Adrenal gland (tissue), 5 donors: ENCODE measurements at regions not wholly inside any gene's neighbourhood (a gene's known extent, or its start where the extent isn't known, plus 50 kb on each side); places are given as distances from the start of the nearest gene placed in this dataset.

Experiments
- POLR2A ChIP-seq, 2 donors: fragments of 450-650 bp; IDR thresholded peaks; one replicate each; pipeline ENCODE4 v1.6.1; 2017; ENCODE audit warnings: antibody characterized with exemption in 2 of 2, mild to moderate bottlenecking in 2 of 2, moderate library complexity in 1 of 2
- TF ChIP-seq, protein P1 (sequence below), 6 experiments: fragments of 450-650 bp in 4 of 6; fragments of 200-600 bp in 2 of 6; sonication (generic) in 1 of 6; IDR thresholded peaks; 1 replicate in 5 of 6; 2 replicates in 1 of 6; pipeline versions ENCODE4 v1.5.1 to v1.8.0; 2016 to 2021; ENCODE audit warnings: antibody characterized with exemption in 6 of 6, mild to moderate bottlenecking in 2 of 6, moderate library complexity in 1 of 6
- donor health status: DM: no; HTN: no; CAD: no.

DNA sequence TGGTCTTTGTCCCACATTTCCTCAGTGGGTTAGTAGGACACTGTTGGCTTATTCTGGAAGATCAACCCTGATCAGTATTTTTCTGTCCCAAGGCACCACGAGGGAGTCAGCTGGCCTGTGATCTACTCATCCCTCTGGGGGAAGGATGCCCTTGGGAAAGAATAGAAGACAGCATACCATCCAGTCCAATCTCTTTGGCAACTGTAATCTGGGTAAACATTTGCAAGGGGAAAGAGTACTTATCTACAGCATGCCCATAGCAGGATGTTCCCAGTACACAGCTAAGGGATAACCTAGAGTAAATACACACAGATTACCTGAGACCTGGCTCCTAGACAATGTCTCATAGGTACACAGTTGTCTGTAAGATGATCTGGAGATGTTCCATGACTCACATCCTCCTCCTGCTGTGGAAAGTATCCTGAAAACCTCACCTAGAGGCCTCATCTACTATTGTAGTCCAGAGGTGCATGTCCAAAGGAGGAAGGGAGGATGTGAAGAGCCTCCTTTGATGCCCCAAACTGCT, 134.3 kb upstream of the VWC2 start:
- TF ChIP-seq POLR2A (IDR thresholded peaks at IDR 0.05) = no peak
- TF ChIP-seq, protein P1, sequence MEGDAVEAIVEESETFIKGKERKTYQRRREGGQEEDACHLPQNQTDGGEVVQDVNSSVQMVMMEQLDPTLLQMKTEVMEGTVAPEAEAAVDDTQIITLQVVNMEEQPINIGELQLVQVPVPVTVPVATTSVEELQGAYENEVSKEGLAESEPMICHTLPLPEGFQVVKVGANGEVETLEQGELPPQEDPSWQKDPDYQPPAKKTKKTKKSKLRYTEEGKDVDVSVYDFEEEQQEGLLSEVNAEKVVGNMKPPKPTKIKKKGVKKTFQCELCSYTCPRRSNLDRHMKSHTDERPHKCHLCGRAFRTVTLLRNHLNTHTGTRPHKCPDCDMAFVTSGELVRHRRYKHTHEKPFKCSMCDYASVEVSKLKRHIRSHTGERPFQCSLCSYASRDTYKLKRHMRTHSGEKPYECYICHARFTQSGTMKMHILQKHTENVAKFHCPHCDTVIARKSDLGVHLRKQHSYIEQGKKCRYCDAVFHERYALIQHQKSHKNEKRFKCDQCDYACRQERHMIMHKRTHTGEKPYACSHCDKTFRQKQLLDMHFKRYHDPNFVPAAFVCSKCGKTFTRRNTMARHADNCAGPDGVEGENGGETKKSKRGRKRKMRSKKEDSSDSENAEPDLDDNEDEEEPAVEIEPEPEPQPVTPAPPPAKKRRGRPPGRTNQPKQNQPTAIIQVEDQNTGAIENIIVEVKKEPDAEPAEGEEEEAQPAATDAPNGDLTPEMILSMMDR (IDR thresholded peaks at IDR 0.05) = no peak
